GM18517 (cell line): ENCODE measurements at regions not wholly inside any gene's neighbourhood (a gene's known extent, or its start where the extent isn't known, plus 50 kb on each side); places are given as distances from the start of the nearest gene placed in this dataset.

Experiments
- ATAC-seq: cut with Tn5 transposase; IDR thresholded peaks from one replicate; pipeline ENCODE4 v1.9.1; 2021; ENCODE audit warnings: mild to moderate bottlenecking, moderate library complexity; ENCODE audit not compliant: unreplicated experiment

- ATAC-seq: no peak
Measured at GRCh38 chr18:3357516-3357915, 92.5 kb upstream of the TGIF1 start.

GRCh38 chr18:3358310-3358709 lies 91.7 kb upstream of the TGIF1 start:
- ATAC-seq: no peak

- ATAC-seq: no peak
Measured at GRCh38 chr18:3360211-3360610, 89.8 kb upstream of the TGIF1 start.

GRCh38 chr18:3367491-3368091 lies 82.4 kb upstream of the TGIF1 start:
- ATAC-seq: no peak

GRCh38 chr18:3368193-3368592 lies 81.8 kb upstream of the TGIF1 start:
- no peak for ATAC-seq

GRCh38 chr18:3379685-3380084 lies 70.3 kb upstream of the TGIF1 start:
- ATAC-seq: no peak

- no peak for ATAC-seq
Measured at GRCh38 chr18:3380384-3380961, 69.5 kb upstream of the TGIF1 start.

- ATAC-seq: no peak
Measured at GRCh38 chr18:3383381-3383915, 66.5 kb upstream of the TGIF1 start.

- ATAC-seq: peak; percentile 72
Measured at GRCh38 chr18:3384664-3385563, 65.1 kb upstream of the TGIF1 start.

- no peak for ATAC-seq
Measured at GRCh38 chr18:3388323-3388722, 61.6 kb upstream of the TGIF1 start.

GRCh38 chr18:3388980-3389379 lies 61.0 kb upstream of the TGIF1 start:
- ATAC-seq: no peak

- no peak for ATAC-seq
Measured at GRCh38 chr18:3389977-3390376, 60.0 kb upstream of the TGIF1 start.

GRCh38 chr18:3391704-3392466 lies 58.1 kb upstream of the TGIF1 start:
- ATAC-seq: no peak

- no peak for ATAC-seq
Measured at GRCh38 chr18:3392467-3392855, 57.5 kb upstream of the TGIF1 start.

- no peak for ATAC-seq
Measured at GRCh38 chr18:3394648-3395047, 55.3 kb upstream of the TGIF1 start.

GRCh38 chr18:3395466-3395865 lies 54.5 kb upstream of the TGIF1 start:
- ATAC-seq: no peak

GRCh38 chr18:3397031-3397750 lies 52.8 kb upstream of the TGIF1 start:
- no peak for ATAC-seq

GRCh38 chr18:3397786-3398185 lies 52.2 kb upstream of the TGIF1 start:
- no peak for ATAC-seq
